Activated naive CD4-positive, alpha-beta T cell treated with anti-CD3 and anti-CD28 coated beads, Interleukin-2, amount 50 U/mL, for 72 hours (primary cell): ENCODE measurements at regions not wholly inside any gene's neighbourhood (a gene's known extent, or its start where the extent isn't known, plus 50 kb on each side); places are given as distances from the start of the nearest gene placed in this dataset.
"Not testable (repeated sequence)": the region's sequence is repeated elsewhere in the genome, so short reads cannot be mapped to it uniquely, and the experiment has no call there.

Experiments used
- ATAC-seq, 2 donors: fragments of 150-1000 bp; cut with Tn5 transposase; 2 replicates each; pipeline ENCODE4 v1.10.0; 2021; ENCODE audit warnings: mild to moderate bottlenecking in 2 of 2, moderate library complexity in 2 of 2
- DNase-seq, 2 donors: peaks; one replicate each; pipeline ENCODE4 v3.0.0; 2021 to 2022; ENCODE audit warnings: low spot score in 2 of 2
- H3K27ac Mint-ChIP-seq, 2 donors: one replicate each; pipeline ENCODE4 v1.8.0; 2022; ENCODE audit warnings: mild to moderate bottlenecking in 2 of 2, mixed read lengths in 2 of 2
- H3K36me3 Mint-ChIP-seq, 2 donors: one replicate each; pipeline ENCODE4 v1.8.0; 2022; ENCODE audit warnings: mixed read lengths in 2 of 2
- H3K9me3 Mint-ChIP-seq, 2 donors: one replicate each; pipeline ENCODE4 v1.8.0; 2022; ENCODE audit warnings: mixed read lengths in 2 of 2

- DNase-seq, H3K9me3 Mint-ChIP-seq: not testable (repeated sequence)
Observed at GRCh38 chr9:39775570-39775969, 420.1 kb downstream of the SPATA31A1 start.

DNA sequence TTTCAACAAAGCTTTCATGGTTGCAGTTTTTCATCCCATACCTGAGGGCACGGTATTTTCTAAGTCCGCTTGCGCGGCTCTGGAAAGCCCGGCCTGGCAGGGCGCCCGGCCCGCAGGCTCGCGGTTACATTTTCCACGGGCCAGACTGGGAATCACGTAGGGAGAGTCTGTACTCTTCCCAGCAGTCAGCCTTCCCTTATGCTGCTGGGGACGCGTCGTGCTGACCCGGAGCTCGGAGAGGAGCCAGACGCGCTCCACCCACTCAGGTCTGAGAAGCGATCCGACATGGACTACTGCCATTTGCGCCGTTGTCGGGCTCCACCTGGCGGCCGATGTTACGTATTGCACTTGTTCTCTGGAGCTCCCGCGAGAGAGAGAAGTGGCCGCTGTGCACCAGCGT lies 435.9 kb downstream of the SPATA31A1 start:
- not testable (repeated sequence) for H3K9me3 Mint-ChIP-seq, H3K27ac Mint-ChIP-seq, H3K36me3 Mint-ChIP-seq
- DNase-seq (peak in 1 of 2 donors; percentile 32), ATAC-seq (peak; percentile 95 to 97)

More at GRCh38 chr9:39775570-39775969, 420.1 kb downstream of the SPATA31A1 start:
- not testable (repeated sequence) for H3K27ac Mint-ChIP-seq, ATAC-seq, H3K36me3 Mint-ChIP-seq

GRCh38 chr9:39797935-39798334 lies 442.5 kb downstream of the SPATA31A1 start:
- H3K27ac Mint-ChIP-seq, H3K36me3 Mint-ChIP-seq, H3K9me3 Mint-ChIP-seq, DNase-seq, ATAC-seq: not testable (repeated sequence)

DNA sequence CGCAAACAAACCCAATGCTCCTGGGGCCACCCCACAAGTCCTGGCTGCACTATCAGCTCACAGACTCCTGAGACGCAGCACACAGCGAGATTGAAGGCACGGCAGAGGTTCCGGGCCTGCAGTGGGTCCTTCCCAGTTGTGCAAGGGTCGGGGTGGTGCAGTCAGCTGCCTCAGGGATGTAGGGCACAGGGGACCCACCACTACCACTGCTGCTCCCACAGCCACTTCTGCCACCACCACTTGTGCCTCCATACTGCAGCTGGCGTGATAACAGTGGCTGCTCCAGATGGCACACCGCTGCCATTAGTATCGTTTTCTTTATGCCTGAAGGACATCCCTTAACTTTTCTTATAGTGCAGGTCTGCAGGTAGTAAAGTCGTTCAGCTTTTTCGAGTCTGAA lies 443.8 kb downstream of the SPATA31A1 start:
- ATAC-seq, H3K36me3 Mint-ChIP-seq, H3K27ac Mint-ChIP-seq, H3K9me3 Mint-ChIP-seq, DNase-seq: not testable (repeated sequence)

DNA sequence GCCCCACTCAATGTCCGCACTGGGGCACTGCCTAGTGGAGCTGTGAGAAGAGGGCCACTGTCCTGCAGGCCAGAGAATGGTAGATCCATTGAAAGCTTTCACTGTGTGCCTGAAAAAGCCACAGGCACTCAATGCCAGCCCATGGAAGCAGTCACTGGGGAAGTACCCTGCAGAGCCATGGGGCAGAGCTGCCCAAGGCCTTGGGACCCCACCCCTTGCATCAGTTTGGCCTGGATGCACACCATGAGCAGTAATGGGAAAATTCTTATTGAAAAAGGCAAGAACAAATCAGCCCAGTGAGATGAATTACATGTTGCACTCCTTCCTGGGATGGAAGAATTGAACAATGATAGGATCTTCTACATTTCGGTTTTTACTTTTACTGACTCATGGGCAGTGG lies 447.1 kb downstream of the SPATA31A1 start:
- not testable (repeated sequence) for DNase-seq, H3K9me3 Mint-ChIP-seq, H3K27ac Mint-ChIP-seq, ATAC-seq, H3K36me3 Mint-ChIP-seq

DNA sequence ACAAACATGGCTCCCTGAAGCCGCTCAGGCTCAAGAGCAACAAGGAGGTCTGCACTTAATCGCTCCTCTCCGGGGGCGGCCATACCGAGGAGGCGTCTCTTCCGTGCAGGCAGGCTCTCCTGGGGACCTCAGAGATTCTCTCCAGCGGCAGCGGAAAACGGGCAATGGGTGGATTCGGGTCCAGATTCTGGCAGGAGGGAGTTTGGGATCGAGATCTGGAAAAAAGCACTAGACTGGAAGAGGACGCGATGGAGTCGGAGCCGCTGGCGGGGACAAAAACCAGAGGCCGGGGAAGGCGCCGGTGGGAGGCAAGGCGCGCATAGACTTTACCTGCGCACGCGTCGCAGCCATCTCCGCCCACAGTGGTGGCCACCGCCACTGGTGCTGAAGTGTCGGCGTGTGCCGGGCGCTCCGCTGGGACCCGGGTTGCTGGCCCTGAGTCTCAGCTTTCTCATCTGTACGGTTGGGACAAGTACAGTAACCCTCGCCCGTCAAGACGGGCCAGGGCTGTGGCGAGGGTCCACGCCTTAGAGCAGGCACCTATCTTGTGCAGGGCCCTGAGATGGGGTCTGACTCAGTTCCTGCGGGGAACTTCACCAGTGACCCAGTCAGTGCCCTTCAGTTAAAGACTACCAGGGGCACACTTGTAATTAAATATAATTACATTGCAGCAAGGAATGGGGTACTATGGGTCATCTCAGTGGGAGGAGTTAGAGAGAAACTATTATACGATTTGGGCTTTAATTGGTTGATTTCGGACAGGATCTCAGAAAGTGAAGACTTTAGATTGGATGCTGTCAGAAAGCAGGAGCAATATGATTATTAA lies 454.1 kb downstream of the SPATA31A1 start:
- ATAC-seq (peak; percentile 79 to 88), DNase-seq (peak; percentile 67 to 70)
- not testable (repeated sequence) for H3K9me3 Mint-ChIP-seq, H3K36me3 Mint-ChIP-seq
- H3K27ac Mint-ChIP-seq, result peak overlapping the region; percentile 91 to 99

DNA sequence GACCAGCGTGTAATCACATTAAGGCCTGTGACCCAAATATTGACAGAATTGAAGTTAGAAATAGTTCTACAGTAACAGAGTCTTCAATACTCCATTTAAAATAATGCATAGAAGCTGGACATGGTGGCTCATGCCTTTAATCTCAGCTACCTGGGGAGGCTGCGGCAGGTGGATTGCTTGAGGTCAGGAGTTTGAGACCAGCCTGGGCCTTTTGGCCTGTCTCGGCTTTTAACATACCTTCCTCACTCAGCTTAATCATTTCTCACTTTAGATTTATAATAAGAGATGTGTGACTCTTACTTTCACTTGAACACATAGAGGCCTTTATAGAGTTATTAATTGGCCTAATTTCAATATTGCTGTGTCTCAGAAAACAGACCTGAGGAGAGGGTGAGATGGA lies 454.9 kb downstream of the SPATA31A1 start:
- H3K9me3 Mint-ChIP-seq, ATAC-seq, H3K36me3 Mint-ChIP-seq, H3K27ac Mint-ChIP-seq, DNase-seq: not testable (repeated sequence)

DNA sequence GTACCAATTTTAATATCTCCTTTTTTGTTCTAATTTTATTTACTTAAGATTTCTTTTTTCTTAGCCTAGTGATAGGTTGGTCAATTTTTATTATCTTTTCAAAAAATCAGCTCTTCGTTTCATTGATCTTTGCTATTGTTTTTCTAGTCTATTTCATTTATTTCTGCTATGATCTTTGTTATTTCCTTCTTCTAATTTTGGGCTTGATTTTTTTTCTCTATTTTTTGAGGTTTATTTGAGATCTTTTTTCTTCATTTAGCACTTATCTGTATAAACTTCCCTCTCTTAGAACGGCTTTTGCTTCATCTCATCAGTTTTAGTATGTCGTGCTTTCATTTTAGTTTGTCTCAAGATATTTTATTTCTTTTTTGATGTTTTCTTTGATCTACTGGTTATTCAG lies 456.1 kb downstream of the SPATA31A1 start:
- H3K27ac Mint-ChIP-seq, DNase-seq, ATAC-seq, H3K9me3 Mint-ChIP-seq, H3K36me3 Mint-ChIP-seq: not testable (repeated sequence)

DNA sequence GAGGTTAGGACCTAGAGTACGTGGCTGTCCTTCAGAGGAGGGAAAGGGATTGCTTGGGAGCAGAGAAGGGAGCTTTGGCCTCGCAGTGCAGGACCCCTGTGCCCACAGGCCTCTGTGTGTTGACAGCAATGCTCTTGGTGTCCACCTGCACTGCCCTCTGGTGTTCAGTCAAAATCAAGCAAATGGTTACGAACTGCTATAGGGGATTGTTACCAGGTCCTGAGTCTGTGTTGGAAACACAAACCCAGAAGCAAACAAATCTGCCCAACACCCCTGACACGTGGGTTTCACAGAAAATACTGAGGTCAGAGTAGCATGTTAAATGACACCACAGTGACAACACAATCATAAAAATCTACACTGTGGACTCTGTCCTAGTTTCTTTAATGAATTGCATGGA lies 473.0 kb downstream of the SPATA31A1 start:
- not testable (repeated sequence) for DNase-seq, H3K27ac Mint-ChIP-seq, H3K36me3 Mint-ChIP-seq, H3K9me3 Mint-ChIP-seq, ATAC-seq
